ENCODE measurements at regions not wholly inside any gene's neighbourhood (a gene's known extent, or its start where the extent isn't known, plus 50 kb on each side); places are given as distances from the start of the nearest gene placed in this dataset.

- TF ChIP-seq POLR2AphosphoS5 (IDR thresholded peaks at IDR 0.05; ENCODE audit: low read depth, low read length) (no peak), EZH2 (IDR thresholded peaks at IDR 0.05) (no peak), JUND (IDR thresholded peaks at IDR 0.05) (no peak), POLR2A (IDR thresholded peaks at IDR 0.05; ENCODE audit: borderline replicate concordance, extremely low read depth, insufficient read depth, insufficient read length) (no peak), REST (IDR thresholded peaks at IDR 0.05; ENCODE audit: low read depth) (no peak), SRF (IDR thresholded peaks at IDR 0.05; ENCODE audit: low read depth) (no peak), TCF7L2 (IDR thresholded peaks at IDR 0.05; ENCODE audit: borderline replicate concordance, extremely low read depth, insufficient read depth, insufficient read length) (no peak), MAX (IDR thresholded peaks at IDR 0.05) (no peak), CEBPB (IDR thresholded peaks at IDR 0.05; ENCODE audit: low read depth) (no peak), RAD21 (IDR thresholded peaks at IDR 0.05; ENCODE audit: low read depth) (no peak), FOSL1 (IDR thresholded peaks at IDR 0.05; ENCODE audit: low read depth) (no peak), SP1 (IDR thresholded peaks at IDR 0.05; ENCODE audit: low read depth) (no peak)
- TF ChIP-seq, protein P1, sequence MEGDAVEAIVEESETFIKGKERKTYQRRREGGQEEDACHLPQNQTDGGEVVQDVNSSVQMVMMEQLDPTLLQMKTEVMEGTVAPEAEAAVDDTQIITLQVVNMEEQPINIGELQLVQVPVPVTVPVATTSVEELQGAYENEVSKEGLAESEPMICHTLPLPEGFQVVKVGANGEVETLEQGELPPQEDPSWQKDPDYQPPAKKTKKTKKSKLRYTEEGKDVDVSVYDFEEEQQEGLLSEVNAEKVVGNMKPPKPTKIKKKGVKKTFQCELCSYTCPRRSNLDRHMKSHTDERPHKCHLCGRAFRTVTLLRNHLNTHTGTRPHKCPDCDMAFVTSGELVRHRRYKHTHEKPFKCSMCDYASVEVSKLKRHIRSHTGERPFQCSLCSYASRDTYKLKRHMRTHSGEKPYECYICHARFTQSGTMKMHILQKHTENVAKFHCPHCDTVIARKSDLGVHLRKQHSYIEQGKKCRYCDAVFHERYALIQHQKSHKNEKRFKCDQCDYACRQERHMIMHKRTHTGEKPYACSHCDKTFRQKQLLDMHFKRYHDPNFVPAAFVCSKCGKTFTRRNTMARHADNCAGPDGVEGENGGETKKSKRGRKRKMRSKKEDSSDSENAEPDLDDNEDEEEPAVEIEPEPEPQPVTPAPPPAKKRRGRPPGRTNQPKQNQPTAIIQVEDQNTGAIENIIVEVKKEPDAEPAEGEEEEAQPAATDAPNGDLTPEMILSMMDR (IDR thresholded peaks at IDR 0.05 in 2 of 3, conservative IDR thresholded peaks at IDR 0.05 in 1 of 3; ENCODE audit: borderline replicate concordance in 1 of 3, insufficient read depth in 1 of 3, low read depth in 2 of 3, low read length in 2 of 3), result no peak
- TF ChIP-seq, protein P2, sequence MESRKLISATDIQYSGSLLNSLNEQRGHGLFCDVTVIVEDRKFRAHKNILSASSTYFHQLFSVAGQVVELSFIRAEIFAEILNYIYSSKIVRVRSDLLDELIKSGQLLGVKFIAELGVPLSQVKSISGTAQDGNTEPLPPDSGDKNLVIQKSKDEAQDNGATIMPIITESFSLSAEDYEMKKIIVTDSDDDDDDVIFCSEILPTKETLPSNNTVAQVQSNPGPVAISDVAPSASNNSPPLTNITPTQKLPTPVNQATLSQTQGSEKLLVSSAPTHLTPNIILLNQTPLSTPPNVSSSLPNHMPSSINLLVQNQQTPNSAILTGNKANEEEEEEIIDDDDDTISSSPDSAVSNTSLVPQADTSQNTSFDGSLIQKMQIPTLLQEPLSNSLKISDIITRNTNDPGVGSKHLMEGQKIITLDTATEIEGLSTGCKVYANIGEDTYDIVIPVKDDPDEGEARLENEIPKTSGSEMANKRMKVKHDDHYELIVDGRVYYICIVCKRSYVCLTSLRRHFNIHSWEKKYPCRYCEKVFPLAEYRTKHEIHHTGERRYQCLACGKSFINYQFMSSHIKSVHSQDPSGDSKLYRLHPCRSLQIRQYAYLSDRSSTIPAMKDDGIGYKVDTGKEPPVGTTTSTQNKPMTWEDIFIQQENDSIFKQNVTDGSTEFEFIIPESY (IDR thresholded peaks at IDR 0.05; ENCODE audit: extremely low read depth, insufficient replicate concordance, low read length), result no peak
Observed at GRCh38 chr6:49325891-49326290, 137.2 kb downstream of the MMUT start.
